ENCODE measurements at regions not wholly inside any gene's neighbourhood (a gene's known extent, or its start where the extent isn't known, plus 50 kb on each side); places are given as distances from the start of the nearest gene placed in this dataset.

- no peak for DNase-seq
Measured at GRCh38 chr6:147716434-147716833, 207.9 kb downstream of the SAMD5 start.

- no peak for DNase-seq
Measured at GRCh38 chr6:147717991-147718390, 209.5 kb downstream of the SAMD5 start.

- DNase-seq: no peak
Measured at GRCh38 chr6:147722158-147722557, 213.7 kb downstream of the SAMD5 start.

DNA sequence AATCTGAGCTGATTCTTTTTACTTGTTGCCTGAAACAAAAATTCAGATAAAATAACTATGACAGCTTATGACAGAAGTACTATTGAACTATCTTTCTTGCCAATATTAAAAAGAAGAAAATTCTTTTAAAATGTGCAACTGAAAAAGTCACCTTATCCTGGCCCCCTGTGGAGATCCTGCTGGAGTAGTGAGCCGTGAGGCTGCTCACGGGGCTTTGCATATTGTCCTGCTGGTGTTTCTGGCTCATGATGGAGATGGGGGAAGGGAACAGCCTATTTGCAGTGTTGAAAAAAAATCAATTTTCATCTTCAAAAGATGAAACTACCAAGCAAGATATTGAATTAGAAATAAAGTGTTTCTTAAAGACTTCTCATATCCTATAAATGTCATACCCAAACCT lies 216.0 kb downstream of the SAMD5 start:
- no peak for DNase-seq

DNA sequence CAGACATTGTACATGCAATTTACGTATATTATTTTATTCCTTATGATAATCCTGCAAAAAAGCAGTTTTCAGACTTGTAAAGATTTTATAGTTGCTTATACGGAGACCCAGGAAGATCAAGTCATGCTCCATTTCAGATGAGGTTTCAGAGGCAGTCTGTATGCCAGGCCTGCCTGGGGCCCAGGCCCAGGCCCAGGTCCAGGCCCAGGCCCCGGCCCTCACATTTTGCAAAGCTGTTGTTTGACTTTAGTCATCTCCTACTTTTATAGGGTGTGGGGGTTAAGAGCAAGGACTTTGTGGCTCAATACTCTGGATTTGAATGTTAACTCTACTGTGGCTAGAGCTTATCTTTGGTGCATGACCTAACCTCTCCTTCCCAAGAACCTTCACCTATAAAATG lies 217.9 kb downstream of the SAMD5 start:
- no peak for DNase-seq

GRCh38 chr6:147728903-147729302 lies 220.4 kb downstream of the SAMD5 start:
- DNase-seq: no peak

DNA sequence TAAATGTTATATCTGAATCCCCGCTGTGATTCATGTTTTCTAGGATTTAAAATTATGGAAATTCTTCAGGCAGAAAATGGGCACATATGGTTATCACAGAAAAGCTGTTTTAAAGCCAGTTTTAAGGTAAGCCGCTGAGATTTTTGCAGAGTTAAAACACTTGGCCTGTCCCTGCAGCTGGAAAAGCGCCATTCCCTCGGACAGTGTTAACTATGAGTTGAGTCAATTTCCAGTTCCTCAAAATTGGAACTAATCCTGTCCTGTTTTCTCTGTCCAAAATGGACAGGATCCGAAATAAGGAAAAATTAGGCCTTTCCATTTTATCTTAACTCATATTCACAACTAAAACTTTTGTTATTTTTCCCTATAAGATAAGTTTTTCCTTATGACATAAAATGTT lies 225.2 kb downstream of the SAMD5 start:
- DNase-seq: no peak

DNA sequence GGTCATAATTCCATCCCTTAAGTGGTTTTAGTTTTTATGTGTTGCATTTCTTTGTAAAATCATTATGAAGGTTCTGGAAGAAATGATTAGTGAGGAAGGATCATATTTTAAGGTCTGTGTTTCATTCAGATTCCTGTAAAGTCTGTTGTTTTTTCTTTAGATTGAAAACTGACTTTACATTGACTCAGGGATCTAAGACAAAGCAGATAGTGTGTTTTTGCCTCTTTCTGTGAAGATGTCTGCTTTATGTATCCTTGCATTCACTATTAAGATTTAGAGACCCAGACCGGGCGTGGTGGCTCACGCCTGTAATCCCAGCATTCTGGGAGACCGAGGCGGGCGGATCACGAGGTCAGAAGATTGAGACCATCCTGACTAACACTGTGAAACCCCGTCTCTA lies 225.7 kb downstream of the SAMD5 start:
- no peak for DNase-seq

- DNase-seq: no peak
Measured at GRCh38 chr6:147735924-147736323, 227.4 kb downstream of the SAMD5 start.

DNA sequence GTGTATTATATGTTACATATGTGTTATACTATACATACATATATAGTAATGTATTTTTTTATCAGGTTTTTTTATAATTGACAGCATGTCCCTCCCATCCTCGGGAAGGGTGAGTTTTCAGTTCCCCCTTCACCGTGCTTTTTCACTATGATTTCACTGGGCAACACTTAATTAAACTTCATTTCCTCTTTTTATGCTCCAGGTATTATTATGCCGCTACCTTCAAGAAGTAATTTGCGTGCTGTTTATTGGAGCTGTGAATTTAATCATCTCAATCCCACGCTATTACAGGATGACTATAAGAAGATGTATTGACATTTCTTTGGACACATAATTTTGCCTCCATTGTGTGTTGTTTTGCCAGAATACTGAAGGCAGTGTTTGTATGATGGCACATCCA lies 228.6 kb downstream of the SAMD5 start:
- DNase-seq: no peak

- no peak for DNase-seq
Measured at GRCh38 chr6:147738099-147738498, 229.6 kb downstream of the SAMD5 start.

GRCh38 chr6:147738516-147739162 lies 230.1 kb downstream of the SAMD5 start:
- DNase-seq: no peak

- no peak for DNase-seq
Measured at GRCh38 chr6:147740326-147740725, 231.8 kb downstream of the SAMD5 start.

DNA sequence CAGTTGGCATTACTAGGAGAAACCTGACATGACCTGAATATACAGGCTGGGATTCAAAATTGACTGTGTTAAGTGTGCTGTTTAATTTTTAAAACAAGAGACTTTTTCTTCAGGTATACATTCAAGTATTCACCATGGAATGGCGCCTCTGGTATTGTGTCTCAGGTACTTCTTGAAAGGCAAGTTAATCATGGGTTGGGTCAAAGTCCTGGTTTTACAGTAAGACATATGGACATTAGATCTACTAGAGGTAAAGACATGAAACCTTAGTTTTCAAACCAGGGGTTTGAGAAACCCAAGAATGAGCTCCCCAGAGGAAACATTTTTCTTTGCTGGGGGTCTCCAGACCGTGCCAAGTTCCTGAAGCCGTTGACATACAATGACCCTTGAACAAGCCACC lies 232.4 kb downstream of the SAMD5 start:
- no peak for DNase-seq

DNA sequence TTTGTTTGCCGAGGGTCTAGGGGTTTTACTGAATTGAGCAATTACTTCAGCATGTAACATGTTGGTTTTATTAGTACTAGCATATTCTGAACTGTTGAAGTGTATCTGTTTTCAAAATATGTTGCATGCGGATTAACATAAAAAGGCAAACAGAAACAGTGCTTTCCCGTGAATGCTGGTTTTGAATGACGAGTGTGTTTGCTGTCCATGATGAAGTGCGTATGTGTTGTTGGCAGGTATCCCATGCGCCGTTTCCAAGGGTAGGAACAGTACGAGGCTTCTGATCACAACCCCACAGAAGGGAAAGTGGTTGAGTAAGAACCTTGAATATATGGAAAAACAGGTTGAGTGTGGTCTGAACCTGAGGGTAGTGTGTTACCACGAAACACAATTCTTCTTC lies 232.9 kb downstream of the SAMD5 start:
- DNase-seq: no peak

DNA sequence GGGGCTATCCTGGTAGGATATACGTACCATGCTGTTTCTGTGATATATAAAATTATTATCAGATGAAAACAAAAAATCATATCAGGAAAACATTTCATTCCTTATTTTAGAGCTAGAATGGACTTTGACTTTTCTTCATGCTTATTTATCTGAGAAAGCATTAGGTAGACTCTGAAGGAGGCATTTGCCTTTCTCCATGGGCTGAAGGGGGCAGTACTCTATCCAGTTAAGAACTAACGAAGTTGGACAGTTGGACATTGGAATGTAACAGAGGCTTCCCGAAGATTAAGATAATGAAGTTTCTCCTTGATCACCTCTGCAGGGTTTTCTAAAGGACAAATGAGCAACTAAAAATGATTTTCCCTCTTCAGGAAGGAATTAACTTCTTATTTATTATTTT lies 233.9 kb downstream of the SAMD5 start:
- no peak for DNase-seq

DNA sequence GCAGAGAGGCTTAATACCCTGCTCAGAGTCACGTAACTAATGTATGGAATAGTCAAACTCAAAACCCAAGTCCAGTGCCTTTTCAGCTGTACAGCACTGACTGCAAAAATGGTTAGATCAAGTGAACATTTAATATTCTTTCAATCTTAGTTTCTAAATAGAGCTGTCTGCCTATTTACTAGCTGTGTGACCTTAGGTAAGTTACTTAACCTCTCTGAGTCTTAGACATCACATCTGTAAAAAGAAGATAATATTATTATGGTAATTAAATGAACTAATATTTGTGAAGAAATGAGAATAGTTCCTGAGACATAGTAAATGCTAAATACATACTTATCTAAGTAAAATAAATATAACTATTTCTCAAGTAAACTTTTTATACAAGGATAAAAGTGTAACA lies 235.5 kb downstream of the SAMD5 start:
- DNase-seq: no peak

DNA sequence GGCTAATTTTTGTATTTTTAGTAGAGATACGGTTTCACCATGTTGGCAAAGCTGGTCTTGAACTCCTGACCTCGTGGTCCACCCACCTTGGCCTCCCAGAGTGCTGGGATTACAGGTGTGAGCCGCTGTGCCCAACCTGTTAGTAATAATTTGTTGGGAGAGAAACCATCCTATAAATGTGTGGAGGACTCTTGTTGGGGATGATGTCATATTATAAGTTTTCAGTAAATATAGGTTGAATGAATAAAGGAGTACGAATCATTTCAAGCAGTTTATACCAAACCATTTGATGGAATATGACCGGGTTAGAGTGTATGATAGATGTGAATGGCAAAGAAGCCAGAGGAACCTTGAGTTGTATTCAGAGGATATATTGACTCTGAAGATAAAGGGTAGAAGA lies 240.8 kb downstream of the SAMD5 start:
- no peak for DNase-seq

GRCh38 chr6:147750413-147750812 lies 241.9 kb downstream of the SAMD5 start:
- DNase-seq: no peak

GRCh38 chr6:147751232-147751631 lies 242.7 kb downstream of the SAMD5 start:
- no peak for DNase-seq

GRCh38 chr6:147752689-147753403 lies 244.4 kb downstream of the SAMD5 start:
- no peak for DNase-seq

- DNase-seq: no peak
Measured at GRCh38 chr6:147755999-147756398, 247.5 kb downstream of the SAMD5 start.

GRCh38 chr6:147756891-147757290 lies 248.4 kb downstream of the SAMD5 start:
- DNase-seq: no peak

- DNase-seq: no peak
Measured at GRCh38 chr6:147757291-147757690, 248.8 kb downstream of the SAMD5 start.

GRCh38 chr6:147758303-147758702 lies 249.8 kb downstream of the SAMD5 start:
- no peak for DNase-seq

All from C1 segment of cervical spinal cord (tissue), 14 donors.